Glutamatergic neuron (in vitro differentiated cells): ENCODE measurements at regions not wholly inside any gene's neighbourhood (a gene's known extent, or its start where the extent isn't known, plus 50 kb on each side); places are given as distances from the start of the nearest gene placed in this dataset.

ENCODE experiments used
- DNase-seq: peaks from one replicate; pipeline ENCODE4 v3.0.0; 2022
- H3K27ac Mint-ChIP-seq: one replicate; pipeline ENCODE4 v1.8.0; 2020; ENCODE audit warnings: mild to moderate bottlenecking, mixed read lengths, inconsistent platforms; ENCODE audit not compliant: unreplicated experiment
- H3K27me3 Mint-ChIP-seq: one replicate; pipeline ENCODE4 v1.8.0; 2020; ENCODE audit warnings: mild to moderate bottlenecking, moderate library complexity, mixed read lengths, inconsistent platforms; ENCODE audit not compliant: unreplicated experiment
- H3K36me3 Mint-ChIP-seq: one replicate; pipeline ENCODE4 v1.8.0; 2020; ENCODE audit warnings: mild to moderate bottlenecking, mixed read lengths, inconsistent platforms; ENCODE audit not compliant: unreplicated experiment
- H3K4me1 Mint-ChIP-seq: one replicate; pipeline ENCODE4 v1.8.0; 2020; ENCODE audit warnings: mild to moderate bottlenecking, low read depth, mixed read lengths, inconsistent platforms; ENCODE audit not compliant: unreplicated experiment
- H3K4me3 Mint-ChIP-seq: one replicate; pipeline ENCODE4 v1.8.0; 2020; ENCODE audit warnings: mild to moderate bottlenecking, mixed read lengths, inconsistent platforms; ENCODE audit not compliant: unreplicated experiment
- H3K9me3 Mint-ChIP-seq: one replicate; pipeline ENCODE4 v1.8.0; 2020; ENCODE audit warnings: mild to moderate bottlenecking, moderate library complexity, mixed read lengths, inconsistent platforms; ENCODE audit not compliant: unreplicated experiment
- TF ChIP-seq, protein P1 (sequence below): fragments of 200-600 bp; sonication (generic); IDR thresholded peaks from one replicate; pipeline ENCODE4 v1.5.0; 2021; ENCODE audit not compliant: partially characterized antibody, unreplicated experiment

GRCh38 chr12:93242154-93242972 lies 135.4 kb upstream of the NUDT4 start:
- H3K9me3 Mint-ChIP-seq: no peaks in the 10 kb centered on the region
- H3K36me3 Mint-ChIP-seq: no peaks in the 10 kb centered on the region
- TF ChIP-seq, protein P1, sequence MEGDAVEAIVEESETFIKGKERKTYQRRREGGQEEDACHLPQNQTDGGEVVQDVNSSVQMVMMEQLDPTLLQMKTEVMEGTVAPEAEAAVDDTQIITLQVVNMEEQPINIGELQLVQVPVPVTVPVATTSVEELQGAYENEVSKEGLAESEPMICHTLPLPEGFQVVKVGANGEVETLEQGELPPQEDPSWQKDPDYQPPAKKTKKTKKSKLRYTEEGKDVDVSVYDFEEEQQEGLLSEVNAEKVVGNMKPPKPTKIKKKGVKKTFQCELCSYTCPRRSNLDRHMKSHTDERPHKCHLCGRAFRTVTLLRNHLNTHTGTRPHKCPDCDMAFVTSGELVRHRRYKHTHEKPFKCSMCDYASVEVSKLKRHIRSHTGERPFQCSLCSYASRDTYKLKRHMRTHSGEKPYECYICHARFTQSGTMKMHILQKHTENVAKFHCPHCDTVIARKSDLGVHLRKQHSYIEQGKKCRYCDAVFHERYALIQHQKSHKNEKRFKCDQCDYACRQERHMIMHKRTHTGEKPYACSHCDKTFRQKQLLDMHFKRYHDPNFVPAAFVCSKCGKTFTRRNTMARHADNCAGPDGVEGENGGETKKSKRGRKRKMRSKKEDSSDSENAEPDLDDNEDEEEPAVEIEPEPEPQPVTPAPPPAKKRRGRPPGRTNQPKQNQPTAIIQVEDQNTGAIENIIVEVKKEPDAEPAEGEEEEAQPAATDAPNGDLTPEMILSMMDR: peak; percentile 20
- DNase-seq: no peak
- no peak overlapping the region for H3K27ac Mint-ChIP-seq
- no peaks in the 10 kb centered on the region for H3K27me3 Mint-ChIP-seq
- no peak overlapping the region for H3K4me3 Mint-ChIP-seq
- no peaks in the 10 kb centered on the region for H3K4me1 Mint-ChIP-seq

- no peaks in the 10 kb centered on the region for H3K36me3 Mint-ChIP-seq
- TF ChIP-seq, protein P1: no peak
- no peaks in the 10 kb centered on the region for H3K9me3 Mint-ChIP-seq
Measured at GRCh38 chr12:93243382-93243688, 134.4 kb upstream of the NUDT4 start.

GRCh38 chr12:93243689-93244513 lies 133.8 kb upstream of the NUDT4 start:
- Mint-ChIP-seq H3K4me3 (no peak overlapping the region), H3K9me3 (no peaks in the 10 kb centered on the region), H3K4me1 (no peaks in the 10 kb centered on the region), H3K27ac (no peak overlapping the region), H3K36me3 (no peaks in the 10 kb centered on the region), H3K27me3 (no peaks in the 10 kb centered on the region)
- no peak for DNase-seq
- TF ChIP-seq, protein P1: no peak

More at GRCh38 chr12:93243382-93243688, 134.4 kb upstream of the NUDT4 start:
- DNase-seq: no peak
- H3K4me3 Mint-ChIP-seq: no peak overlapping the region
- H3K4me1 Mint-ChIP-seq: no peaks in the 10 kb centered on the region
- no peak overlapping the region for H3K27ac Mint-ChIP-seq
- H3K27me3 Mint-ChIP-seq: no peaks in the 10 kb centered on the region

GRCh38 chr12:93244514-93245077 lies 133.1 kb upstream of the NUDT4 start:
- Mint-ChIP-seq H3K4me3 (no peak overlapping the region), H3K27me3 (no peaks in the 10 kb centered on the region), H3K4me1 (no peaks in the 10 kb centered on the region), H3K36me3 (no peaks in the 10 kb centered on the region), H3K27ac (no peak overlapping the region), H3K9me3 (no peaks in the 10 kb centered on the region)
- DNase-seq: no peak
- TF ChIP-seq, protein P1: no peak

- Mint-ChIP-seq H3K4me1 (no peaks in the 10 kb centered on the region), H3K27me3 (no peaks in the 10 kb centered on the region), H3K27ac (no peak overlapping the region), H3K9me3 (no peaks in the 10 kb centered on the region), H3K36me3 (no peaks in the 10 kb centered on the region), H3K4me3 (no peak overlapping the region)
- TF ChIP-seq, protein P1: no peak
- DNase-seq: no peak
Measured at GRCh38 chr12:93245543-93245942, 132.2 kb upstream of the NUDT4 start.
